Left ventricle myocardium inferior (tissue), 1 donor: ENCODE measurements at regions not wholly inside any gene's neighbourhood (a gene's known extent, or its start where the extent isn't known, plus 50 kb on each side); places are given as distances from the start of the nearest gene placed in this dataset.

Source experiments
- DNase-seq: peaks from one replicate; pipeline ENCODE4 v3.0.0-alpha.2; 2020
- H3K27ac ChIP-seq: fragments of 200-600 bp; replicated peaks from 2 replicates; pipeline ENCODE4 v1.8.0; 2021
- H3K27me3 ChIP-seq: fragments of 200-600 bp; 2 replicates; pipeline ENCODE4 v1.8.0; 2021; ENCODE audit warnings: low read depth
- H3K36me3 ChIP-seq: fragments of 200-600 bp; 2 replicates; pipeline ENCODE4 v1.8.0; 2021
- H3K4me1 ChIP-seq: fragments of 200-600 bp; 2 replicates; pipeline ENCODE4 v1.8.0; 2021
- H3K4me3 ChIP-seq: fragments of 200-600 bp; 2 replicates; pipeline ENCODE4 v1.8.0; 2021; ENCODE audit warnings: mild to moderate bottlenecking, moderate library complexity
- H3K9me3 ChIP-seq: fragments of 200-600 bp; replicated peaks from 2 replicates; pipeline ENCODE4 v1.8.0; 2021
- CTCF ChIP-seq: fragments of 200-600 bp; IDR thresholded peaks from 2 replicates; pipeline ENCODE4 v1.8.0; 2021; ENCODE audit warnings: antibody characterized with exemption, mild to moderate bottlenecking, borderline replicate concordance
- intact Hi-C: fragments of 100-400 bp; cut with micrococcal nuclease; formaldehyde crosslinking; loops from one replicate; pipeline ENCODE4 v1.11.0; 2022
- donor health status: DM: no; HTN: yes; CAD: no; lungs with severe emphysema.

- intact Hi-C loops = no loop called here
- Histone ChIP-seq H3K9me3 (no peaks in the 10 kb centered on the region), H3K27me3 (no peaks in the 10 kb centered on the region)
Measured at GRCh38 chr6:16828058-16828457, 66.8 kb upstream of the ATXN1 start.

GRCh38 chr6:16827627-16828026 is 66.4 kb upstream of the ATXN1 start:
- H3K4me3 ChIP-seq = no peak overlapping the region
- DNase-seq = no peak
- no peaks in the 10 kb centered on the region for H3K27me3 ChIP-seq
- no peak overlapping the region for H3K27ac ChIP-seq
- no peaks in the 10 kb centered on the region for H3K4me1 ChIP-seq
- TF ChIP-seq CTCF = no peak
- no peaks in the 10 kb centered on the region for H3K36me3 ChIP-seq
- H3K9me3 ChIP-seq = no peaks in the 10 kb centered on the region
- intact Hi-C loops = no loop called here

More at GRCh38 chr6:16828058-16828457, 66.8 kb upstream of the ATXN1 start:
- Histone ChIP-seq H3K4me1 (no peaks in the 10 kb centered on the region), H3K4me3 (no peak overlapping the region), H3K36me3 (no peaks in the 10 kb centered on the region), H3K27ac (no peak overlapping the region)
- no peak for DNase-seq
- TF ChIP-seq CTCF = no peak

DNA sequence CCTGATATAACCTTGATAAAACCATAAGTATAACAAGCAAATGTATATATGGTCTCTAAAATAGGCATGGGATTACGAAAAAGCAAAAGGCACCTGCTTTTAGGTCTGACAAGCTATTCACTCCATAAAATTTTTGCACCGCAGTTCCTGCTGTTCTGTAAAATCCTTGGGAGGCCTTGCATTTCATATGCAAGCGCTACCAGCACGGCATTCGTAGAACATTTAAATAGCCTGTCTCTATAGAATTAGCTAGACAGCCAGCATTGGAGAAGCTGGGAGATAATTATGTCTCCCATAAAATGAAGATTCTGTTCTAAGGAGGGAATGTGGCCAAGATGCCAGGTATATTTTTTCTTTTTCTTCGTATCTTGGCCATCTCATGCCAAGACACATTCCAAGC is 64.5 kb upstream of the ATXN1 start:
- Histone ChIP-seq H3K27ac (no peak overlapping the region), H3K4me1 (no peaks in the 10 kb centered on the region), H3K36me3 (no peaks in the 10 kb centered on the region), H3K27me3 (no peaks in the 10 kb centered on the region), H3K4me3 (no peak overlapping the region), H3K9me3 (no peaks in the 10 kb centered on the region)
- TF ChIP-seq CTCF = no peak
- intact Hi-C loops = no loop called here
- no peak for DNase-seq

DNA sequence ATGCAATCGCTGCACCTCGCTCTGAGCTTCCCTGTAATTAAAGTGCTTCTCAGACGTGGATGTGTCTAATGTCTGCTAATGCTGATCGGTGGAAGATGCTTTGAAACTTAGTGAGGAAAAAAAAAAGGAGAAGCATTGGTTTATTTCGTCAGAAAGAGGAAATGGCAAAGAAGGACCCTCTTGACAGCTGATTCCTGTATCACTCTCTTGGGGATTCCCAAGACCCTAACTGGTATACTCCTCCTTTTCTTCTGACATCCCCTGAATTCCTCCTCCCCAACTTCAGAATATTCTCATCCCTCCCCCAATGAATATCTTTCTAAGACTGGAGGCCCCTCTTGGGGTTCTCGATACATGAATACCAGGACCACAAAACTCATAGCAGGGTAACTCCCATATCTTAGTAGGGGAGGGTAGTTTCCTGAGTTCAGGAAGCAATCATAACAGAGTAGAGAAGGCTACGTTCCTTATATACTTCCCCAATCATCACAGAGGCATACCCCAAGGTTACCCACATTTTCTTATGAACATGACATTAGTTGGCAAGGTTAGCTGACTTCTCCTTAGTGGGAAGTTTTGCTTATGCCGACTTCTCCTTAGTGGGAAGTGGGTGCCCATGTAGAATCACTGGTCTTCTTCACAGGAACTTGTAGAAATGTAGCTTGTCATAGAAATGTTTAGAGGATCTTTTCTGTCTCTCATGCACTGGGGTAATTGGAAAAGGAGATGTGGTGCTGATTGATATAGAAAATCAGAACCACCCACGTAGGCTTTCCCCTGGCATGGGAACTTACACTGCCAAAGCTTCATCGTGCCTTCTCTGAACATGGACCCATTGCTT is 63.8 kb upstream of the ATXN1 start:
- Histone ChIP-seq H3K27me3 (no peaks in the 10 kb centered on the region), H3K36me3 (no peaks in the 10 kb centered on the region), H3K27ac (no peak overlapping the region), H3K4me1 (no peaks in the 10 kb centered on the region), H3K4me3 (no peak overlapping the region), H3K9me3 (no peaks in the 10 kb centered on the region)
- DNase-seq = no peak
- intact Hi-C loops = no loop called here
- no peak for TF ChIP-seq CTCF

- no peaks in the 10 kb centered on the region for H3K9me3 ChIP-seq
- no peaks in the 10 kb centered on the region for H3K4me1 ChIP-seq
- intact Hi-C loops = no loop called here
- no peaks in the 10 kb centered on the region for H3K27me3 ChIP-seq
- H3K36me3 ChIP-seq = no peaks in the 10 kb centered on the region
- TF ChIP-seq CTCF = no peak
- DNase-seq = no peak
- no peak overlapping the region for H3K27ac ChIP-seq
- H3K4me3 ChIP-seq = no peak overlapping the region
Measured at GRCh38 chr6:16823718-16824352, 62.6 kb upstream of the ATXN1 start.
